A549 (cell line): ENCODE measurements at regions not wholly inside any gene's neighbourhood (a gene's known extent, or its start where the extent isn't known, plus 50 kb on each side); places are given as distances from the start of the nearest gene placed in this dataset.
"Not testable (repeated sequence)": the region's sequence is repeated elsewhere in the genome, so short reads cannot be mapped to it uniquely, and the experiment has no call there.

Source experiments
- EP300 ChIP-seq, 2 experiments: fragments of >200 bp; sonication (Bioruptor Twin); formaldehyde crosslinking; IDR thresholded peaks; 2 replicates in 1 of 2; 3 replicates in 1 of 2; pipeline ENCODE4 v1.6.1; 2016 to 2017
- HDAC2 ChIP-seq: fragments of 200-600 bp; sonication (generic); IDR thresholded peaks from 2 replicates; pipeline ENCODE4 v1.6.1; 2016
- JUN ChIP-seq, 2 experiments: fragments of >200 bp; sonication (Bioruptor Twin); formaldehyde crosslinking; IDR thresholded peaks; 2 replicates in 1 of 2; 3 replicates in 1 of 2; pipeline ENCODE4 v1.6.1; 2016 to 2017
- JUNB ChIP-seq: fragments of >200 bp; sonication (Bioruptor Twin); formaldehyde crosslinking; IDR thresholded peaks from 2 replicates; pipeline ENCODE4 v1.6.1; 2016
- MAFK ChIP-seq: fragments of 450-650 bp; IDR thresholded peaks from 2 replicates; pipeline ENCODE4 v1.6.1; 2014; ENCODE audit not compliant: partially characterized antibody
- NR3C1 ChIP-seq: fragments of >200 bp; sonication (Bioruptor Twin); formaldehyde crosslinking; IDR thresholded peaks from 3 replicates; pipeline ENCODE4 v1.6.1; 2017
- POLR2A ChIP-seq: IDR thresholded peaks from 2 replicates; pipeline ENCODE4 v1.6.1; 2012; ENCODE audit warnings: mild to moderate bottlenecking, low read length
- RAD21 ChIP-seq, 2 experiments: fragments of >200 bp in 1 of 2; sonication (Bioruptor Twin) in 1 of 2; formaldehyde crosslinking in 1 of 2; IDR thresholded peaks in 1 of 2; conservative IDR thresholded peaks in 1 of 2; 2 replicates in 1 of 2; 3 replicates in 1 of 2; pipeline ENCODE4 v1.6.1; 2012 to 2018; ENCODE audit warnings: inconsistent platforms in 1 of 2
- RNF2 ChIP-seq: fragments of 200-600 bp; sonication (generic); IDR thresholded peaks from 2 replicates; pipeline ENCODE4 v1.6.1; 2016; ENCODE audit warnings: low read depth, mild to moderate bottlenecking, antibody characterized with exemption, moderate library complexity, borderline replicate concordance
- SMC3 ChIP-seq: fragments of >200 bp; sonication (Bioruptor Twin); formaldehyde crosslinking; IDR thresholded peaks from 3 replicates; pipeline ENCODE4 v1.6.1; 2018; ENCODE audit warnings: inconsistent platforms
- ZFP36 ChIP-seq: fragments of 450-650 bp; IDR thresholded peaks from 2 replicates; pipeline ENCODE4 v1.6.1; 2014; ENCODE audit warnings: borderline replicate concordance; ENCODE audit not compliant: partially characterized antibody
- TF ChIP-seq, protein P1 (sequence below): fragments of >200 bp; sonication (Bioruptor Twin); formaldehyde crosslinking; IDR thresholded peaks from 3 replicates; pipeline ENCODE4 v1.5.1; 2016
- TF ChIP-seq, protein P2 (sequence below): fragments of 200-600 bp; sonication (generic); IDR thresholded peaks from 2 replicates; pipeline ENCODE4 v1.6.1; 2016; ENCODE audit warnings: antibody characterized with exemption, mild to moderate bottlenecking, moderate library complexity
- TF ChIP-seq, protein P3 (sequence below): IDR thresholded peaks from 2 replicates; pipeline ENCODE4 v1.6.1; 2012; ENCODE audit warnings: low read depth, borderline replicate concordance

DNA sequence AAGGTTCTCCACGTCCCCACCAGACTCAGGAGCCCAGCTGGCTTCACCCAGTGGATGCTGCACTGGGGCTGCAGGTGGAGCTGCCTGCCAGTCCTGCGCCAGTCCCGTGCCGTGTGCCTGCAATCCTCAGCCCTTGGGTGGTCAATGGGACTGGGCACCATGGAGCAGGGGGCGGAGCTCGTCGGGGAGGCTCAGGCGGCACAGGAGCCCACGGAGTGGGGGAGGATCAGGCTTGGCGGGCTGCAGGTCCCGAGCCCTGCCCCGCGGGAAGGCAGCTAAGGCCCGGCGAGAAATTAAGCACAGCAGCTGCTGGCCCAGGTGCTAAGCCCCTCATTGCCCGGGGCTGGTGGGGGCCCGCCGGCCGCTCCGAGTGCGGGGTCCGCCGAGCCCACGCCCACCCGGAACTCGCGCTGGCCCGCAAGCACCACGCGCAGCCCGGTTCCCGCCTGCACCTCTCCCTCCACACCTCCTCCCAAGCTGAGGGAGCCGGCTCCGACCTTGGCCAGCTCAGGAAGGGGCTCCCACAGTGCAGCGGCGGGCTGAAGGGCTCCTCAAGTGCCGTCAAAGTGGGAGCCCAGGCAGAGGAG is 87.6 kb downstream of the DNAJB9 start:
- TF ChIP-seq JUN (IDR thresholded peaks at IDR 0.05); POLR2A; SMC3; NR3C1; EP300 (IDR thresholded peaks at IDR 0.05); RAD21 (conservative IDR thresholded peaks at IDR 0.05 in 1 of 2, IDR thresholded peaks at IDR 0.05 in 1 of 2); ZFP36; HDAC2; RNF2; JUNB; MAFK: not testable (repeated sequence)
- TF ChIP-seq, protein P1, sequence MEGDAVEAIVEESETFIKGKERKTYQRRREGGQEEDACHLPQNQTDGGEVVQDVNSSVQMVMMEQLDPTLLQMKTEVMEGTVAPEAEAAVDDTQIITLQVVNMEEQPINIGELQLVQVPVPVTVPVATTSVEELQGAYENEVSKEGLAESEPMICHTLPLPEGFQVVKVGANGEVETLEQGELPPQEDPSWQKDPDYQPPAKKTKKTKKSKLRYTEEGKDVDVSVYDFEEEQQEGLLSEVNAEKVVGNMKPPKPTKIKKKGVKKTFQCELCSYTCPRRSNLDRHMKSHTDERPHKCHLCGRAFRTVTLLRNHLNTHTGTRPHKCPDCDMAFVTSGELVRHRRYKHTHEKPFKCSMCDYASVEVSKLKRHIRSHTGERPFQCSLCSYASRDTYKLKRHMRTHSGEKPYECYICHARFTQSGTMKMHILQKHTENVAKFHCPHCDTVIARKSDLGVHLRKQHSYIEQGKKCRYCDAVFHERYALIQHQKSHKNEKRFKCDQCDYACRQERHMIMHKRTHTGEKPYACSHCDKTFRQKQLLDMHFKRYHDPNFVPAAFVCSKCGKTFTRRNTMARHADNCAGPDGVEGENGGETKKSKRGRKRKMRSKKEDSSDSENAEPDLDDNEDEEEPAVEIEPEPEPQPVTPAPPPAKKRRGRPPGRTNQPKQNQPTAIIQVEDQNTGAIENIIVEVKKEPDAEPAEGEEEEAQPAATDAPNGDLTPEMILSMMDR: not testable (repeated sequence)
- TF ChIP-seq, protein P2, sequence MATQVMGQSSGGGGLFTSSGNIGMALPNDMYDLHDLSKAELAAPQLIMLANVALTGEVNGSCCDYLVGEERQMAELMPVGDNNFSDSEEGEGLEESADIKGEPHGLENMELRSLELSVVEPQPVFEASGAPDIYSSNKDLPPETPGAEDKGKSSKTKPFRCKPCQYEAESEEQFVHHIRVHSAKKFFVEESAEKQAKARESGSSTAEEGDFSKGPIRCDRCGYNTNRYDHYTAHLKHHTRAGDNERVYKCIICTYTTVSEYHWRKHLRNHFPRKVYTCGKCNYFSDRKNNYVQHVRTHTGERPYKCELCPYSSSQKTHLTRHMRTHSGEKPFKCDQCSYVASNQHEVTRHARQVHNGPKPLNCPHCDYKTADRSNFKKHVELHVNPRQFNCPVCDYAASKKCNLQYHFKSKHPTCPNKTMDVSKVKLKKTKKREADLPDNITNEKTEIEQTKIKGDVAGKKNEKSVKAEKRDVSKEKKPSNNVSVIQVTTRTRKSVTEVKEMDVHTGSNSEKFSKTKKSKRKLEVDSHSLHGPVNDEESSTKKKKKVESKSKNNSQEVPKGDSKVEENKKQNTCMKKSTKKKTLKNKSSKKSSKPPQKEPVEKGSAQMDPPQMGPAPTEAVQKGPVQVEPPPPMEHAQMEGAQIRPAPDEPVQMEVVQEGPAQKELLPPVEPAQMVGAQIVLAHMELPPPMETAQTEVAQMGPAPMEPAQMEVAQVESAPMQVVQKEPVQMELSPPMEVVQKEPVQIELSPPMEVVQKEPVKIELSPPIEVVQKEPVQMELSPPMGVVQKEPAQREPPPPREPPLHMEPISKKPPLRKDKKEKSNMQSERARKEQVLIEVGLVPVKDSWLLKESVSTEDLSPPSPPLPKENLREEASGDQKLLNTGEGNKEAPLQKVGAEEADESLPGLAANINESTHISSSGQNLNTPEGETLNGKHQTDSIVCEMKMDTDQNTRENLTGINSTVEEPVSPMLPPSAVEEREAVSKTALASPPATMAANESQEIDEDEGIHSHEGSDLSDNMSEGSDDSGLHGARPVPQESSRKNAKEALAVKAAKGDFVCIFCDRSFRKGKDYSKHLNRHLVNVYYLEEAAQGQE: not testable (repeated sequence)
- TF ChIP-seq, protein P3, sequence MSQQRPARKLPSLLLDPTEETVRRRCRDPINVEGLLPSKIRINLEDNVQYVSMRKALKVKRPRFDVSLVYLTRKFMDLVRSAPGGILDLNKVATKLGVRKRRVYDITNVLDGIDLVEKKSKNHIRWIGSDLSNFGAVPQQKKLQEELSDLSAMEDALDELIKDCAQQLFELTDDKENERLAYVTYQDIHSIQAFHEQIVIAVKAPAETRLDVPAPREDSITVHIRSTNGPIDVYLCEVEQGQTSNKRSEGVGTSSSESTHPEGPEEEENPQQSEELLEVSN: not testable (repeated sequence)
